NCI-H345 treated with DMSO at 0.1 percent for 48 hours (cell line): ENCODE measurements at regions not wholly inside any gene's neighbourhood (a gene's known extent, or its start where the extent isn't known, plus 50 kb on each side); places are given as distances from the start of the nearest gene placed in this dataset.

Experiments
- DNase-seq: peaks from one replicate; lab custom pipeline; 2025; ENCODE audit not compliant: unreplicated experiment; lab: John Stamatoyannopoulos, UW

DNA sequence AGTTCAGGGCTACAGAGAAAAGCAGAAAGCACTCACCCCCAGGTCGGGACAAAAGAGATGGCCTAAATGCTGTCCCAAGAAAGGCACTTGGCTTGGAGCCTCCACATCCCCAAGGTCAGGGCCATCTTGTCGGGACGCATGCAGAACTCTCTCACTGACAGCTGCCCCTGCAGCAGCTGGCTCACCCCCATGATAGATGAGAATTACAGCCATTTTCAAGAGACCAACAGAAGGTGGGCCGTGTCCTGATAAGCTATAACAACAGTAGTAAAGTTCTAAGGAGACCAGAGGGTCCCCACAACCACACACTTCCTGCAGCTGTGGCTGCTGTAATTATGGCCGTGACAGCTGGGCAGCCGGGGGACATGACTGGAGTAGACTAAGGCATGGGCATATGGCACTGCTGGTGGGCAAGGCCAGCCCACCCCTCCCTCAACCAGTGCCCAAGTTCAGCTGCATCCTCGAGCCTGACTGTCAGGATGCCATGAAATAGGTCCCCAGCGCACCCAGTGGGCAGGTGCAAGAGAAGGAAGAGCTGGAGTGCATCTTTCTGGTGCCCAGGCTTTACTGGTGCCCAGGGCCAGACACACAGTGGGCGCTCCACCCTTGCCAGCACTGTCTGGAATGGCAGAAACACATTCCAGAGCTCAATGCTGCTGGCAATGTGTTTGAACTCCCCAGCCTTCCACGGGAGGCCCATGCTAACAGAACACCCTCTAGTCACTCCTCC, 436.7 kb upstream of the ZNF507 start:
- no peak for DNase-seq

DNA sequence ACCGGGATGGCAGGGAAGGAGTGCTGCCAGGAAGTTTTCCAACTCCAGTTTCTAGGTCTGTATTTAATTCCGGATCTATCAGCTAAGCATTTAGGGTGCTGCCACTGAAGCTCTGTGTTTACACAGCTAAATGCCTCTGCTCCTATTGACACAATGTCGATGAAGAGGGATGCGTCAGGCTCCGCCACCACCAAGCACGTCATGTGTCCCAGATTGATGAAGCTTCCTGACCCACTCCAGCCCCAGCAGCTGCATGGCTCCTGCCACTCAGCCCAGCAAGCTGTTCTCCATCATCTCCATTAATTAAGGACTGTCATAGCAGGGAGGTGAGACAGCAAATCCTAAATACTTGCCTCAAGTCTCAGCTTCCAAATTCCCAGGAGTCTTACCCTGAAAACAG, 435.2 kb upstream of the ZNF507 start:
- DNase-seq, result no peak

DNA sequence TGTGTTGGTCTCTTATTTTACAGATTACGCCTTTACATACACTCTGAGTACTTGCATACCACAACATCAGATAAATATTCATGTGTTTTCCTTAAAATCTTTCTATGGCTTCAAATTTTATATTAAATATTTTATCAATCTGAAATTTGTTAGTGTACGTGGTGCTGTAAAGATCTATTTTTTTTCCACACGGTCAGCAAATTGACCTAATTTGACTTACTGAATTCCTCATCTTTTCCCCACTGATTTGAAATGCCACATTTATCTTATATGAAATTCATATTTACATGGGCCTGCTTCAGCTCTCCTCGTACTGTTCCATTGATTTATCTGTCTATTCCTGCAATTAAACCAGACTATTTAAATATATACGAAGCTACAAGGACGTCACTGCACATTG, 433.8 kb upstream of the ZNF507 start:
- DNase-seq, result no peak

GRCh38 chr19:31913103-31913661, 432.2 kb upstream of the ZNF507 start:
- no peak for DNase-seq

DNA sequence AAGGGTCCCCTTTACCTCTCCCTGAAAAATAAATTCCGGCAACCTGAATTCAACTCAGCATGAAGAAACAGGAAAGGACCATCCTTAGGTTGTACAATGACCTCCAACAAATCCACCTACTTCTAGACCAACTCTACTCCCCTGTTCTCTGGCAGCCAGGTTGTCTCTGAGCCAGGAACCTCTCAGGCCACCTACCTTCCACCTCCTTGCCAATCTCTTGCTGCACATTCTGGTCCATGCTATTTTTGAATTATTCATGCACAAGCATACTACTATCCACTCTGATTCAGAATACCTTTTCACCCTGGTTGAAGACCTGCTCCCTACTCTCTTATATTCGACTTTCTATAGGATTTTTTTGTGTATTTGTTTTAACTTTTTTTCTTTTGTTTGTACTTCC, 415.0 kb upstream of the ZNF507 start:
- no peak for DNase-seq

DNA sequence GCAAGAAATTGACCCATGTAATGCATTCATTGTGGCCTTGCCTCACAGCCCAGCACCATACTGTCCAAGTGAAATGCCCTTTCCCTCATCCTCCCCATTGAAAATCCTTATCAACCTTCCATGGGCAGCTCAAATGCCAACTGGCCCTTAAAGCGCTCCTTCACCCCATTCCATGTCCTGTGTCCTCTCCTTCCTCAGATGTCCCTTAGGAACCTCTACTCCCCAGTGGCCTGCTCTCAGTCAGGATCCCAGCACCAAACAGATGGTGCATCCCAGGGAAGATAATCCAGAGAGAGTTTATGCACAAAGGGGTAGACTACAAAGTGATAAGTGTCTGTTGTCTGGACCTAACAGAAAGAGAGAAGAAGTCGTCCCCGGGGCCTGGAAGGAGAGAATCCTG, 407.4 kb upstream of the ZNF507 start:
- no peak for DNase-seq

GRCh38 chr19:31938675-31939074, 406.7 kb upstream of the ZNF507 start:
- no peak for DNase-seq

DNA sequence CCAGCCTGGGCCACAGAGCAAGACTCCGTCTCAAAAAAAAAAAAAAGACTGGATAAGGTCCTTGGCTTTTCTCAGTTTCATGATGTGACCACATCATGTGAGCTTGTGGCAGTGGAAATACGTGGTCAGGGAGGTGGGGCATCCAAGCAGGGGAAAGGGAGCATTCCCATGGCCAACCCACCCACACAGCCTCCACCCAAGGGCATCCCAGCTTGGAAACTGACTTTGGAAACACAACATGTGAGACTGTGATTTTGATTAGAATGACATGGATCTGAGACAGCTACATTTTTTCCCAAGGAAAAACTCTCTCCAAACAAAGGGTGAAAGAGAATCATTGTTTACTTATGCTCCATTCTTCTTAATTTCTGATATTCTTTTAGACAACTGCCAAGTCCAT, 405.0 kb upstream of the ZNF507 start:
- no peak for DNase-seq

DNA sequence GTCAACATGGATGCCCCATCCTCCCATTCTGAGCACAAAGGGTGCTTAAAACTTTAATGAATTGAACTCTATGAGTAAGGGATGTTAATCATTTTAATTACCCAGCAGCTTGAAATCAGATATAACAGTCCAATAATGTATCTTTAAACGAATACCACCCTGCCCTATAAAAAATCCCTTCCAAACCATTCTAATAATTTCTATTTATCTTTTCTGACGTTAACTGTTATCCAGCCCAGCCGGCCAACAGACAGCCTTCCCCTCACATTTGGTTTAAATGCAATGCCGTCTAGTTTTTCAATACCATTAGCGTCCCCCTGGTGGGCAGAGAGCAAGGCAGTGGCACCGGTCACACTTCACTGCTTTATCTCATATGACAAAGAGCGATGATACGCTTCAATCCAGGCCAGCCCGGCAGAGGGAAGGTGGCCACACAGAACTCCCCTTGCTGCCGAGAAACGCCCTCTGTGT, 402.2 kb upstream of the ZNF507 start:
- no peak for DNase-seq

DNA sequence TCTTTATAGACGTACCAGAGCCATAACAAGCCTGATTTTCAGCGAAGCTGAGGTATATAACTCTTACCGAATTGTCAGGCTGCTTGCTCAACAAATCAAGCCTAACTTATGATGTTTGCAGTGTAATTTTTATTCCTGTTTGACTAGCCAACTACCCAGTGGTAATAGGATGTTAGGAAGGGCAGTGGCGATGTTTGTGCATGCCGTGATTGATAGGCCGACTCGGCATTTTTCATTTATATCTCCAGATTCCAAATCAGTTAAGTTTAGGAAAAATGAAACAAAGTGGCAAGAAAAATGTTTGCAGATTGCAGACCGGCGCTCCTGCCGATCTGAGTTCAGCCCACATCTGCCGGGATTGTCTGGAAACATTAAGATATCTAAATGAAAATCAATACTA, 401.6 kb upstream of the ZNF507 start:
- DNase-seq, result no peak

- no peak for DNase-seq
These were observed 401.1 kb upstream of the ZNF507 start for GRCh38 chr19:31944326-31944725.

DNA sequence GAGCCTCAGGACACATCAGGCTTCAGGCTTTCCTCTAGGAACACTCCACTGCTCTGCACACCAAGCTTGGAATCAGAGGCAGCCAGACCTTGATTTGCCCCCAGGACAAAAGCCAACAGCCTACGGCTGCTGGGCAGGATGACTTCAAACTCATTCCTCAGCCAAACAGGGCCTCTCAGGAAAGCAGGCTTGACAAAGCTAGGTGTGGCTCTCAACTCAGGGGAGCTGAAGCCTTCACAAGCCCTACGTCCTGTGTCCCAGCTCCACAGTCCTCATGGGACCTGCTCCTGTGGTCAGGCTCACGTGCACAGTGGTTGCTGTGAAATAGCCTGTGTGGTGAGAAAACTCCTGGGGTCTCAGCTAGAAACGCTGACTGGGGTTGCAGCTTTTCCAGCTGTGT, 398.9 kb upstream of the ZNF507 start:
- DNase-seq, result no peak

GRCh38 chr19:31947436-31948115, 397.8 kb upstream of the ZNF507 start:
- no peak for DNase-seq

DNA sequence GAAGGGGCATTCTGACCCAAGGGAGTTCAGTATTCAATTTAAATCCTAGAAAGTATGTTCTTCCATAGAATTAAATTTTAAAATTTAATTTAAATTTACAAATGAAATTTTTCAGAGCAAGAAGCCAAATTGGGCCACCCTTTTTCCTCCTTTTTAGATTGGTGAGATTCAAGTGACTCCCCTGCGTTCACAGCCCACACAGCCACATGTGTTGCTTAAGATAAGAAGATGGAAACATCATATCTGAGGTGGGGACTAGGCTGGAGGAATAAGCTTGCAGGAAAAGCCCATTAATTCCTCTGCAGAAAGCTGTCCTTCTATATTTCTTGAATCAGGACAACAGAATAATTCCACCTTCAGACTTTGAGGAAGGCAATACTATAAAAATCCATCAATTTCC, 392.7 kb upstream of the ZNF507 start:
- no peak for DNase-seq

GRCh38 chr19:31955061-31955460, 390.3 kb upstream of the ZNF507 start:
- DNase-seq, result no peak

DNA sequence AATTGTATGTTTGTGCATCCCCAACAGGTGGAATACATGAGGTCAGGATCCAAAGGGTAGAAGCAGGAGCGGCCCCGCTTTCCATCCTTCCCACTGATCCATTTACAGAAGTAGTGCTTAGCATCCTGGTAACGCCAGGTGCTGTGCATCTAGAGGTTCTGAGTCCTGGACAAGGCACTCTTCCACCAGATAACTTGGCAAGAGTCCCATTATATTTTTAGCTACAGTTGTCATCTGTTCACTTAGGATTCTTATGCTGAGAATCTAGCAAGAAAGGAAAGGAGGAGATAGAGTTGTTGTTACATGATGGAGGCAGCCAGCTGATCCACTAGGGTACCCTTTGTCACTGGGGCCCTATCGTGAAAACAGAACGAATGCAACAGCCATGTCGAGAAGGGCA, 389.5 kb upstream of the ZNF507 start:
- DNase-seq, result no peak

DNA sequence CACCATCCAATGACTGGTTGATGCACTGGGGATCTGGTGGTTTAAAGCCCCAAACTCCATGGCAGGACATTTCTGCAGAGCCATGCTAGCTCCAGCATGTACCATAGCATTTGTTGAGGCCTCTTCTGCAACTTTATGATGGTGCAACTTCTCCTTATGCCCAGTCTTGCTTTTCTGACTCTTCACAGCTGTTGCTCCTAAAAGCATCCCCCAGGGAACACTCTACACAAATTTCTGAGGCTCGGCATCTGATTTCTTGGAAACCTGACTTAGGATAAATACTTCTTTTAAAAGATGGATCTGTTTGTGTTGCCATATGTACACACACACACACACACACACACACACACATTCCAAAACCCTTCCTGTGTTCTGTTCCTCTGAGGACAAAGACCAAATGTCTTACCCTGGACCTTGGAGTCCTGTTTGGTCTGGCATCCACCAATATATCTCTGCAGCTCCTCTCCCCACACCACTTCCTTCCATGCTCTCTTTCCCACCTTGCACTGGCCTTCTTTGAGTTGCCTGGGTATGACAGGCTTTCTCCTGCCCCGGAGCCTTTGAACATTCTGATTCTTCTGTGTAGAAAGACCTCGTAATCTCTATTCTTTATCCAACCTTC, 388.5 kb upstream of the ZNF507 start:
- no peak for DNase-seq

GRCh38 chr19:31957711-31958110, 387.7 kb upstream of the ZNF507 start:
- no peak for DNase-seq

GRCh38 chr19:31959527-31960018, 385.8 kb upstream of the ZNF507 start:
- no peak for DNase-seq

- DNase-seq, result no peak
These were observed 384.9 kb upstream of the ZNF507 start for GRCh38 chr19:31960474-31960873.

GRCh38 chr19:31961191-31961590, 384.2 kb upstream of the ZNF507 start:
- no peak for DNase-seq

DNA sequence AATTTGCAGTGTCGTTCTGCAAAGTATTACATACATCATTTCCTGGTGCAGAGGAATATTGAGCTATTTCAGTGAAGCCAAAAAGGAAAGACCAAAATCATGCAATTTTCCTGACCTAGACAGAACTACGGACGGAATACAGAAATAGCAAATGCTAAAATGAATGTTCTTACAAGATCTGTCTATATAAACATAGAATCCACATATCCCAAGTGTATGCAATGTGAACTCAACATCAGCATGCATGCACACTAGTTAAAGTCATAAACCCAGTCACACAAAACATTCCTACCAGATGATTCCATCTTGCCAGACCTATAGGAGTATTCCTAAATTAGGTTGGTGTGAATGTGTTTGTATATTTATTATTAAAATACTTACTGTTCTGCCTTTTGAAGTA, 383.7 kb upstream of the ZNF507 start:
- no peak for DNase-seq
